GOT3 (cell line): ENCODE measurements at regions not wholly inside any gene's neighbourhood (a gene's known extent, or its start where the extent isn't known, plus 50 kb on each side); places are given as distances from the start of the nearest gene placed in this dataset.

Source experiments
- DNase-seq: peaks from one replicate; lab custom pipeline; 2025; ENCODE audit warnings: mixed read lengths; lab: John Stamatoyannopoulos, UW

DNA sequence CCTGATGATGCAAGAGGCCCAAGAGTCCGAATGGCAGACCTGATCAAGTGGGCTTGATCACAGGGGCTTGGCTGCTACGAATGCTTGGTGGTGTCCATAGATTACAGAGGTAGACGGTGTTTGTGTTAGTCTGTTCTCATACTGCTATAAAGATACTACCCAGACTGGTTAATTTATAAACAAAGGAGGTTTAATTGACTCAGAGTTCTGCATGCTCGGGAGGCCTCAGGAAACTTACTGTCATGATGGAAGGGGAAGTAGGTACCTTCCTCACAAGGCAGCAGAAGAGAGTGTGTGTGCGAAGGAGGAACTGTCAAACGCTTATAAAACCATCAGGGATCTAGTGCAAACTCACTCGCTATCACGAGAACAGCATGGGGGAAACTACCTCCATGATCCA is 268.9 kb upstream of the KLF6 start:
- no peak for DNase-seq

DNA sequence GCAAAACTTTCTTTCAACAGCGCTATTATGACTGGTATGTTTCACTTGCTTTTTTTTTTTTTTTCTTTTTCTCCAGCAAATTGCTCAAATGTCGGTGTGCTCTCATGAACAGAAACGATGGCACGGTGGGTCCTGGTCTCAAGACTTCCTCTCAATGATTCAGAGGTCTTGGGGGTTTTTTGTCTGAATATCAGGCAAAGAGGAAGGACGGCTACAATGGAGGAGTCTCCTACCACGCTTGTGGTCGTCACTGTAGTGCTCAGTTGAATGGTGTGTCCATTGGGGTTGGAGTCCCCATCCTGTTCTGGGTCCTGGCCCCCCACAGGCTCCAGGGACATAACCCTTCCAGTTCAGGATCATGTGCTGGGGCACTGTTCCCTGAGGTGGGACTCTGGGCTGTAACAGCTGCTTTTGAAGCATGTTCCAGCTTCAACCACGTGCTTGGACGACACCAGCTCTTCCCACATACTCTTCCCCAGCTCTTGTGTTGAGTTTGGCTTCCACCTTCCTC is 266.7 kb upstream of the KLF6 start:
- no peak for DNase-seq

DNA sequence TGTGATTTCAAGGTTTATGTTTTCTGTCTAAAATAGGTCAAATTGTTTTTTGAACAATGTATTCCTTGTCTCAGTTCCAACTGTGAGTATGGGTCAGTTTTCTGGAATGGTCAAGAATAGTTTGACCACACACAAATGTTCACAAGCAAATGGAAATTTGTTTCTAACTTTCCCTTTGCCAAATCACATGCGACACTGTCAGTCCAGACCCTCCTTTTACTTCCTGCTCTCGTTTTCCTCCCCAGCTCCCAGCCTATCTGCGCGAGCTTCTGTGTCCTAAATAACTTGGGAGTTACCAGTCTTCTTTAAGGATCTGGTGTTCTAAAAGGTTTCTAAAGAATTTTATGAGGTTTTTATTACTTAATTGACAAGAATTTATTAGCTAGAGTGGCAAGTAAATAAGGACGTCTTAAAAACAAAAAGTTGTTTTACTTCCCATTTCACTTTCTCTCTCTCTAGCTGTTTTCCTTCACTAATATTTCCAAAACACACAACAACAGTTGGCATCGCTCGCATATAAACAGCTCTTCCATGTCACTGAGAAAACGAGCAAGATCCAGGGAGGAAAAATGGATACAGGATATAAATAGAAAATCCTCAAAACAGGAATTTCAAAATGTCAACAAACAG is 266.1 kb upstream of the KLF6 start:
- no peak for DNase-seq

DNA sequence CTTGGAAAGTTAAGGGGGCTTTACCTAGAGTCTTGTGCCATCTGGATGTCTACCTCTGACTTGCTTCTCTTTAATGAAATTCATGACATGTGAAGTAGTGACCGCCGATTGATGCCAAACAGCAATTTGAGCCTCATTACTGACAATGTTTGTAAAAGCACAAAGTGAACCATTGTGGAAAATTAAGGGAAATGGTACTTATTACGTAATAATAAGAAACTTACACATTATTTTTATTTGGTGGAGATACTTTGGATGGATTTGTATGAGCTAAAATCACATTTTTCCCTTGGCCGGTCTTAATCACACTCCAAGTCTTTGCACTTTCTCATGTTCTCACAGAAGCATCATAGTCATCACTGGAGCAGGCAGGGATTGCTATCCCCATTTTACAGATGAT is 265.1 kb upstream of the KLF6 start:
- no peak for DNase-seq

DNA sequence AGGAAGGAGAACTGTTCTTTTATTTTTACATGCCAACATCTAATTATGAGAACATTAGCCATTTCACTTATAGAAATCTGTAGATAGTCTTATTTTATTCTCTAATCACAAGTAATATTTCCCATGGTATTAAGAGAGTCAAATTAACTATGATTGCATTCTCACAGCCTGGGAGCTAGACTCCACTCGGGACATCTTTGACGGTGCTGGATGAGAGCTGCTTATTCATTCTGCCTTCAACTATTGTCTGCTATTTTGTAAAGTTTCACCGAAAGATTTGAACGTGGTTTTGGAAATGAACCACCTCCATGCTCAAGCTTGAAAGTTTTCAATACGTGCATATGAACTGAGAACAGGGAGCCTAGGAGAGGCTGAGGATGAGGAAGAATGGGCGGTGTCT is 264.3 kb upstream of the KLF6 start:
- no peak for DNase-seq

DNA sequence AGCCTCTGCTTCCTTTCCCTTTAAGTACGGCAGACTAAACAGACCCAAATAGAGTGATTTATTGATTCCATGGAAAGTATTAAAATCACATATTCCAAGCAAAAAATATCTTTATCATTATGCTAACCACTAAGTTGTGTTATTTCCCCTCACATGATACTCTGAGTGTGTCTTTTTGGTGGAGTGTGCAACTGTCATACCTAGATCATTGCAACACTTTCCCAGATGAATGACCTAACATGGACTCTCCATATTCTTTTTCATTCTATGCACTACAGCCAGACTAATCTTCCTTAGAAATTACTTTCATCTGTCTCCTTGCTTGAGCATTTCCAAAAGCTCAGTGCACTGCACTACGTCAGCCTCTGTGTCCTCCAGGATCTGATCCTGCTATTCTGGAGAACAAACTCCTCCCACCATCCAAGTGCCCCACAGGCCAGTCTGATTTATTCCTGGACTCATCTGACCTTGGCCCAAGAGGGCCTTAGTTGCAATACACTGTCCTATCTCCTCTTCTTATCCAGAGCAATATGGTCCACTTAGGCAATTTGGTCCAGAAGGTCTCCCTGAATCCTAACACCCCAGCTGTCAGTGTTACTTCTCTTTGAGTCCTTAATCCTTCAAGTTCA is 263.3 kb upstream of the KLF6 start:
- DNase-seq, result no peak

DNA sequence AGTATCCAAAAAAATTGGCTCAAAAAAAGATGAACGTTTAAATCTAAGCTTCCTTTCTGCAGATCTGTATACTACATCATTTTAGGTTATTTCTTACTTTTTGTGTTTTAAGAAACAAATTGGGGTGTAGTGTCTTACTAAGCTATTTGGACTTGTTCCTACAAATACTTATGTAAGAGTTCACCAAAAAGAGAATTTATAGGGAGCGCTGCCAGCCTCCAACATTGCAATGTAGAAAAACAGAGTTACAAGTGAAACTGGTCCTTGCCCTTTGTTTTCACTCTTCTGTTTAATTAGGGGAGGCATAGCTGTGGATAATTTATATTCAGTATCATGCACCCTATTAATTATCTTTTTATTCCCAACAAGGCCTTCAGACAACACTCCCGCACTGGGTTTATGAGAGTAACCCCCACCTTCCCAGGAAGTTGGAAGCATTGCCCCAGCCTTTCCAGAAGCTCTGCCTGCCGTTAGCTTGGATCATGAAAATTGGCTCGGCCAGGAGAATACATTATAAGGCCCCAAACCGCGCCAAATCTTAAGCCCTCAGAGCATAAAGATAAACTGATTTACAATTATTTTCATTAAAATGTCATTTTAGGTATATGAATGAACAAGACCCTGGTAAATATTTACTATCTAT is 261.8 kb upstream of the KLF6 start:
- no peak for DNase-seq

DNA sequence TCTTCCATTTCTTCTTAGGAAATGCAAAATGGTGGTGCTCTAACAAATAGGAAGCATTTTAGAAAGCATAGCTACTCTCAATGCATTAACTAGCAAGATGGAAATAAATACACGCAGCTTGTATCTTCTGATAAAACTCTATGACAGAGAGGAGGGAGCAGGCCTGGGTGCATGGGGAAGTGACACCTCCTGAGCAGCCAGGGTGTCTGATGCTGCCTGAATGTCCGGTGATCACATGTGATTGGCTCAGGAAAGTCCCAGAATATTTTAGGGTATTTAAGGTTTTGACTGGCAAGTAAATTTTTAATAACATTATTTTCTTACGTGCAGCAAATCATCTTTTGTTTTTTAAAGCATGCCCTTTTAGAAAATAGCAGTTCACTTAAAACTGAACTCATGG is 261.0 kb upstream of the KLF6 start:
- DNase-seq, result no peak

DNA sequence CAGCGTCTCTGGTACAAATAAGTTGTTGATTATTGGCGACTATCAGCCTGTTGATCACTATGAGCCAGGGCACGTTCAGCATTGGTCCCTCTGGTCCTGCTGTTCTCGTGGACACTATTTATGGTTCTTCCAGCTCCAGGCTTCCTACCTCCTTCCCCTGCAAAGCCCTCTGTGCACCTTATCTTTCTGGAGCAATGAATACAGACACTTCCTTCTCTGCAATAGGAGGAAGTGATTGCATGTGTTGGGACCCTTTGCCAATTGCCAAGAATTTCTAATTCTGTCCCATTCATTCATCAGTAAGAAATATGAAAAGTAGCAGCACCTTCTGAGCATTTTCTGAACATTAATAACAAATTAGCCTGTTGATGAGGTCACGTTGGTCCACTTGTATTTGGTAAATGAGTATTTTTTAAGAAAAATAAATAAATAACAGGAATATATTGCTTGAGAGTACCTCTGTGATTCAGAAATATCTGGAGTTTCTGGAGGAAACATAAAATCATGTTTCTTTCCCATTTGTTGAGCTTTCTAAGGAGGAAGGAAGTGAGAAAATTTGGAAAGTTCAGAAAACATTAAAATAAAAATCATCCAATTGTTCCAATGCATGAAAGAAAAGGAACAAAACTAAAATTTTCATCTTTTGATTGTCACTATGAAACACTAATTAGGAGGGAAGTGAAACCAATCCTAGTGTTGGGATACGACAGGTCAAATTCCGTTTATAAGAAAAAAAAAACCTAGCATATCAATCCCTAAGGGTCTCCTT is 259.1 kb upstream of the KLF6 start:
- no peak for DNase-seq

DNA sequence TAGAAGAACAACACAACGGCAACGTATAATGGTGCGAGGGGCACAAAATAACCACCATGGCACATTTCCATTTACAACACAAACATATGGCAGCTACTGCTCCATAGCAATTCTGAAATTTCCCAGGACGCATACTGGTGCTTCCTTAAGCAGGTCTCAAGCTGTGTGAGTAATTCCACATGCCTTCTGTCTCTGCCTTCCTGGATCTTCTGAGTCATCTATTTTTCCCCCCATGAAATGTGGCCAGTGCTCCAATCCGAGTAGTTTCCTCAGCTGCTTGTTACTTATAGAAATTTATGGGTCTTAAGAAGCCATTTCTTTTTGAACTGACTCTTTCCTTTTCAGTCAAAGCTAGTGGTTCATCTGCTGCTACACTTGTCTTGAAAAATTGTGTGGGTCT is 256.6 kb upstream of the KLF6 start:
- DNase-seq, result no peak

DNA sequence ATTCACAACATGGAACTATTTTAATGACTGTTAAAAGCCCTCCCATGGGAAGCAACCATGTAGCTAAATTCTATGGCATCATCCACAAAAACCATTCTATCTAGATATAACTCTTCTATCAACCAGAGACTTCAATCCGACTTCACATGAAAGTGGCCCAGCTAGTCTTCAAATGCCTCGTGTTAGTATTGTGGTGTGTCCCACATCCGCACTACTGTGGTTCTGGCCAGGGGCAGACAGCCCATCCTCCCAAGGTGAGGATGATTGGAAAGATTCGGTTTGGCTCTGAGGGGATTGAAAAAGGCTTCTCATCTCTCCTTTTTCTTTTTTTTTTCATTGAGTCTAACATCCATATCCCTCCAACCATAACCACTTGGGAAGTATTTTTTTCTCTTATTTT is 253.0 kb upstream of the KLF6 start:
- DNase-seq, result no peak

DNA sequence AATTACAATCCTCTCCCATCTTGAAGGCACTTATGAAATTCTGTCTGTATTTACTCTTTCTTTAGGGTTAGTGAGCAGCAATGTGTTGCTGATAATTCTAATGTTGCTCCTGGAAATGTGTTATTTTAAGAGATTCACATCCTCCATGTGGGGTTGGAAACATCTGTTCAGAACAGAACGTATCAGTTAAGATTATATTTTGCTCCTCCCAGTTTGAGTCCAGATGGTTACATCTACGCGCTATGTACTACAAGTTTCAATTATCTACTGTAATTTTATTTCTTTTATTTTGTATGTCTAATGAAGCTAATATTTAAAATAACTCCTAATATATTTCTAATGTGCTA is 250.6 kb upstream of the KLF6 start:
- no peak for DNase-seq

DNA sequence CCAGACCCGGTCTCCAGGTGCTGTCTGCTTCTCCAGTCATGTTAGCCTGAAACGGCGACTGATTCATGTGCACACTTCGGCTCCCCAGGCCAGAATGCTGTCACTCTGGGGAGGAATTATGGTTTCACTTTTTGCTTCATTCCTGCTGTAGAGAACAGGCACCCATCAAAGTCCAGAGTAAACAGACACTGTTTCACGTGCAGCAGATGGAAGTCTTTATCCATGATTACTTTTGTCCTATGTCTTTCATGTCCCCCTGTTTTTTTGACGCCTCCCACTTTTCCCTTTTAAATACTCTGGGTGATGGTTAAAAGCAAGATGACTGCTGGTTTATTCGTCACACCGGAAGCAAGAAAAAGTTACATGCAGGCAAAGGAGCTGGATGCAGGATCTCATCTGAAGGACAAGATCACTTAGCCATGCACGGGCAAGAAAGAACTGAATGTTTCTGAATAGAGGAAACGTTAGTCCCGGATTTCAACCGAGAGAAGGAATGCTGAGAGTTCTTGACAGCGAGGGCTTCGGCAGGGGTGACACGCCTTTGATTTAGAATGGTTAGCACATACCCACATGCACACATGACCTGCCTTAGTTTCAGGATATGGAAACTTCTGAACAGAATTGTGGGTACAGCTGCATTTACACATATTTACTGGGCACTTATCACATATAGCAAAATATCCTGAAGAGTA is 250.0 kb upstream of the KLF6 start:
- DNase-seq, result no peak

DNA sequence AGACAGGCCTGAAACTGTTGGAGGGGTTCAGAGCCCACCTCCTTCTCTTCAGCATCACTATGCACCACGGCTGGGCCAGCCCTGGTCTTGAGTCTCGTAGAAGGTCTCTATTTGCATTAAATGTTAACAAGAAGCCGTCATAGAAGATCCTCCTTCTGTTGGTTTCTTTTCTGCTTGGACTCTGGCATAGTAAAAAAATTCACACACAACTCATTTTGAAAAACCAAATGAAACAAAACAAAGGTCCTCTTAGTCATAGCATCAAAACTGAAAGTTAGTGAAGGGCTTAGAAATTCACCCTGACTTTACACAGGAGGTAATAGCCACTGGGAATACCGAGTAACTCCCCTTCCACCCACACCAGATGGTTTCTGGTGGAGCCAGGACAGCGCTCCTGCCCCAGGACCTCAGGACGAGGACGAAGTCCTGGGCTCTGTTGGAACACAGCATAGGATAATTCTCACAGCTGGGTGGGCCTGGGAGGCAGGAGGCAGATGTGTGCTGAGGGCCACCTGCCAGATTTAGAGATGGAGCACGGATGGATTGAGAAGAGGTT is 248.4 kb upstream of the KLF6 start:
- no peak for DNase-seq

DNA sequence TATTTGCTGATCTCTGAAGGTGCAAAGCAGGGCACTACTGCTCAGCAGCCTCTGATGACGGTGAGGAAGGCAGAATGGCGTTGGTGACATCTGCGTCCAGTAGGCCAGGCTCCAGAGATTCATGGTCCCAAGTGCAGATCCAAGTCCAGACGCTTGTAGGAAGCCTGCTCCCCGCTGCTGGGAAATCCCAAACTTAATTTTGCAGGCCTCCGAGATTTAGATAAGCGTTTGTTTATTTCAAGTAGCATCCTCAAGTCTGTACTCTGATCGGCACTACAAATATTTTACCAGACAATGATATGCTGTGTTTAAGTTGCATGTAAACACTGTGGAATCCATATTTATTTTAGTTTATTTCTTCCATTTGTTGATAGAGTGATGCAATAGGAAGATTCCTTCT is 244.9 kb upstream of the KLF6 start:
- no peak for DNase-seq

DNA sequence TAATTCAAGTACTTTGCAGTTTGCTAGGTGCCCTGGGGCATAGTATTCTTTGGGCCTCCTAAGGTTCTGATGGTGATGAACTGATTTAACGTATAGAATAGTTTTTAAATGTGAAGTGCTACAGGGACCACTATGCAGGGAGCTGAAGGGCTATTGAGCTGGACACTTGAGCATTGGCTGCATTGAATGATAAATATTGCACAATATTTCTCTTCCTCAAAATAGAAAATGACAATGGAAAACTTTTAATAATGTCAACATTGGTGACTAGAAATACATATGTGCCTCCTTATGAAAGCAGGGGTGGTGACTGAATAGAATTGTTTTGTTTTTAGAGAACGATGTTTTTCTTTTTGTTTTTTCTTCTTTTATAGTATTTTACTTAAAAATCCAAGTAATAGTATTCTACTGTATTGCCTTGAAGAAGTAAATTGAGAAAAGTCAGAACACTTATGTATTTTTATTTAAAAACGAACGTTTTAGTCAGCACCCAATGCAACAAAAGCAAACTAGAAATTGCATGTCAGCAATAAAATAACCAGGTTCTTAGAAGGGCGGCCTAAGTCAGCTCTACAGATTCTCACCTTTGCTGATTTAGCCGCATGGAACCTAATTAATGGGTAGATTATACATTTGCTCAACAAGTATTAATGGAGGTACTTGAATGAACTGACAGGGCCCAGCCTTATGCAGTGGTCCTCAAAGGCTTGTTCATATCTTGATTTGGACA is 244.0 kb upstream of the KLF6 start:
- DNase-seq, result no peak

DNA sequence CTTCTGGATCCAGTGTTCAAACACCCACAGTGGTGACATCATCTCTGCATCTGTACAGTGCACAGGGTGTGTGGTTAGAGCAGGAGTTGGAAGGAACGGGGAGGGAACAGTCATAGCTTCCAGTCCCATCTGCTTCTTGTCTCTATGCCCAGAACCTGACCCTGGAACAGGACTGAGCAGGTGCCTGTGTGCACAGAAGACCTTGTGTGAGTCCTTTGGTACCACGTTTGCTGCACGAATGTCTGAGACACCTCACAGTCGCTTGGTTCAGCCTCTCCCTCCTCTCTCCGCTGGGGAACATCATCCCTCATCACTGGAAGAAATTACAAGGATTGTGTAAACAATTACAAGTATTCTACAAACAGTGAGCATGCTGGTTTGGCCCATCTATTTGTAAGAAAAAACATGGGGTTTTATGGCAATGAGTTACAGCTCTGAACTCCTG is 243.0 kb upstream of the KLF6 start:
- DNase-seq, result no peak

DNA sequence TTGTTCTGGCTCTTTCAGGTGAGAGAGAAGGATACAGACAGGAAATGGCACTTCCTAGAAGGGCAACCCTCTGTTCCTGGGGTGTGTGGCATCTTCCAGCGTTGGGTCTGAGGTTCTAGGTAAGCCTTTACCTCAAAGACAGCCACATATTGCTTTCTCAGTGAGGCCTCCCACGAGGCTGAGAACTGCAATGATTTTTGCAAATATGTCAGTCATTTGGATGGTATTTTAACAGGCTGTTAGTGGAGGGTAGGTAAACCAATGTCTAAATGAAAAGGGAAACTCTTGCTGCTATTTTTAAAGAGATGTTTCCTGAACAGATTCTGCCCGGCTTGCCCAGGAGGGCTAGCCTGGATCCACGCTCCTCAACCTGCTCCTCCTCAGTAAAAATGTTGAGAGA is 240.3 kb upstream of the KLF6 start:
- no peak for DNase-seq

DNA sequence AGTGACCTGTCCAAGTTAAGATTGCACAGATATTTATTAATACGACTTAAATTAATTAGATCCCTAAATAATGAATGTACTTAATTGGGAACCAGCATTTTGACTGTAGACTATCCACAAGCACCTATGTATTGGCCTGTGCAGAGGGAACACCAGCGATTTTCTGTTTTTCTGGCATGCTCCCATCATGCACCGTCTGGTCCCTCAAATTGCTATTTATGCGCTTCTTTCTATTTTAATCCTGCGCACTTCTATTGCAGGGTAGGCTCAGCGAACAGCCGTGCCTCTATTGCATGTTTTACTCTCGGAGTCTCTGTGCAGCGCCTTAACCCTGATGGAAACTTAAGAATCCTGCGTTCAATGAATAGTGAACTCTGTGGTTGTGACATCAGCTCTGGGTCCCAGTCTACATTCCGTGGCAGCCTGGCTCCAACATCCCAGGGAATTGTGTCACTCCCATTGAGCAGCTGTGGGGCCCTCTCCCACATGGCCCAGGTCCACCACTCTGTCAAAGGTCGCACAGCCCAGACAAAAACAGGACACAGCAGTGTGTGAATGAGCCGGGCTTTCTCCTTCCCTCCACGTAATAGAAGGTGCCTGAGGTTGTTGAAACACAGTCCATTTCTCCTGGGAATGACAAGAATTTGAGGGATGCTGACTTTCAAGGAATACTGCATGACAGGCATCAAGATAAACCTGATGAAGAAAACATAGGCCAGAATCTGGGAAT is 239.7 kb upstream of the KLF6 start:
- DNase-seq, result no peak

DNA sequence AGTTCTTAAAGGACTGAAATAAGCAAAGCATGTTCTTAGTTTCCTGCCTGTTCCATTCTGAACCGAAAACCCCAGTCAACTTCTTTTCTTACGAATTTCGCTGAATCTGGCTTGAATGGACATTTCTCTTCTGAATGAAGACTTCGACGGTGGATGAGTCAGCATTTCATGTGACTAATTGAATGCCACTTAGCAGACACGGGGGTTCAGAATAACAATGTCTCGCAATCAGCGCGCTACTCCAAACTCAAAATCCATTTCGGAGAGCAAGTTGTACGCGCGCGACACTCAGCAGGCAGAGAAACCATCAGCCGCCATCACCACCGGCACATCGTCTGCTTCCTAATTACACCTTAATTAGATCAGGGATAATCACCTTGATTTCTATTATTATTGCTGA is 239.0 kb upstream of the KLF6 start:
- DNase-seq, result no peak

DNA sequence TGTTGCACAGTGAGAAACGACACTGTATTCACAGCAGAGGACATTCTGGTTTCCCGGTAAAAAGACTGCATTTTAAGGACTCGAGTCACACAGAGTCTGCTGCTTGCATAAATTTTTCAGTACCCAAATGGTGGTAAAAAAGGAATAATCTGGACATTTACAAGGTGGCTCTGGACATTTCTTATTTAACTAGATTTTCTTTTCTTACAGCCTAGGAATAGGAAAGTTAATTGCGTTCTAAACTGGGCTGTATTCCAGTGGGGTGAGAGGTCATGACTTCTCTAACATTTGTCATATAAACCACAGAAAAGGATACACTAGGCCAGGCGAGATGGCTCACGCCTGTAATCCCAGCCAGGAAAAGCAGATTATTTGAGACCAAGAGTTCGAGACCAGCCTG is 237.5 kb upstream of the KLF6 start:
- DNase-seq, result no peak
